GM19351 (cell line): ENCODE measurements at regions not wholly inside any gene's neighbourhood (a gene's known extent, or its start where the extent isn't known, plus 50 kb on each side); places are given as distances from the start of the nearest gene placed in this dataset.
"Not testable (repeated sequence)": the region's sequence is repeated elsewhere in the genome, so short reads cannot be mapped to it uniquely, and the experiment has no call there.

Experiments
- ATAC-seq: cut with Tn5 transposase; IDR thresholded peaks from one replicate; pipeline ENCODE4 v1.9.1; 2021; ENCODE audit warnings: mild to moderate bottlenecking, moderate library complexity; ENCODE audit not compliant: unreplicated experiment

DNA sequence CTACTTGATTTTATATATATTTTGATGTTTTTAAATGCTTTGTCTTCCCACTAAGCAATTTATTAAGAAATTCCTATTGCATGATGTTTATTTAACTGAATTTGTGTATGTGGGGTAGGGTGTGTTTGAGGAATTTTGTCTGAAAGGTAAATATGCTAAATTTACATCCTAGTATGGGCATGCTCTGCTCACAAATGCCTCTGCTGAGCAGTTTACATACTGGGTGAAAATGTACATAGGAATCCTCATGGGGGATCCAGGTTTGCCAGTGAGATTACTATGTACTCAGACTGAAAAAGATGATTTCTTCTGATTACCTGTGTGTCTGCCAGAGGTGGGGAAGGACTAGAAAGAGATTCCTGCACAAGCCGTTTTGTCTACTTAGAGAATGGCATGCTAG lies 126.6 kb downstream of the DISP1 start:
- ATAC-seq = no peak

- ATAC-seq = no peak
Measured at GRCh38 chr1:222946436-222946835, 131.6 kb downstream of the DISP1 start.

- ATAC-seq = no peak
Measured at GRCh38 chr1:222948079-222948478, 133.2 kb downstream of the DISP1 start.

- no peak for ATAC-seq
Measured at GRCh38 chr1:222950892-222951291, 136.1 kb downstream of the DISP1 start.

- ATAC-seq = no peak
Measured at GRCh38 chr1:222953585-222953984, 138.7 kb downstream of the DISP1 start.

DNA sequence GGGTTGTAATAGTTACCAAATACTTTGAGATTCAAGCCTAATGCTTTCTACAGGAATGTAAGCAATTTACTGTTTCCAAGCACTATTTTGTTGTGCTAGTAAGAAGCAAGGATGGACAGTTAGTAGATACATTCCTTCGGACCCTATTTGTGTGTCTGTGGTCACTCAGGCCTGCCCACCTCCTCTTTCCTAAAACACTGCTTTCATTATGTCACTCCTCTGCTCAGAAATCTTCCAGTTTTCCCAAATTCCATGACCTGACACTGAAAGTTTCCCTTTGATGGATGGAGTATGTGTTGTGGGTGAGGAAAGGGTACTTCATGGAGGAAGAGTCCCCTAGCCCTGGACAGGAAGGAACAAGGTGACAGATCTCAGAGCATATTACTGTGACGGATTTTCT lies 141.1 kb downstream of the DISP1 start:
- ATAC-seq = no peak

DNA sequence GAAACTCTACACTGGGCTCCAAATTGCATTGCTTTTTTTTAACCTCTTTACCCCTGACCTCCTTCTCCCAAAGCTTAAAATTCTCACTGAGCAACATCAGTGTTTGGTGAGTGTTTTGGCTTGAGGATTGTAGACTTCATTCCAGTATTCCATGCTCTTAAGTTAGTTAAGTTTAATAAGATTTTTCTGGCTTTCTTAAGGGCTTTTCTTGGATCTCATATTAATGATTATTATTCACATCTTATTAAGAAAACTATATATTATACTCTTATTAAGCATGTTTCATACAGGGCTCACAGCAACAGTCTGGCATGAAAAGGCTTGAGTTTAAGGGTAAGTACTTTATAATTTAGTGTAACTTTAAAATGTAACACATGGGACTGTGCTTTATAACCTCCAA lies 141.8 kb downstream of the DISP1 start:
- no peak for ATAC-seq

DNA sequence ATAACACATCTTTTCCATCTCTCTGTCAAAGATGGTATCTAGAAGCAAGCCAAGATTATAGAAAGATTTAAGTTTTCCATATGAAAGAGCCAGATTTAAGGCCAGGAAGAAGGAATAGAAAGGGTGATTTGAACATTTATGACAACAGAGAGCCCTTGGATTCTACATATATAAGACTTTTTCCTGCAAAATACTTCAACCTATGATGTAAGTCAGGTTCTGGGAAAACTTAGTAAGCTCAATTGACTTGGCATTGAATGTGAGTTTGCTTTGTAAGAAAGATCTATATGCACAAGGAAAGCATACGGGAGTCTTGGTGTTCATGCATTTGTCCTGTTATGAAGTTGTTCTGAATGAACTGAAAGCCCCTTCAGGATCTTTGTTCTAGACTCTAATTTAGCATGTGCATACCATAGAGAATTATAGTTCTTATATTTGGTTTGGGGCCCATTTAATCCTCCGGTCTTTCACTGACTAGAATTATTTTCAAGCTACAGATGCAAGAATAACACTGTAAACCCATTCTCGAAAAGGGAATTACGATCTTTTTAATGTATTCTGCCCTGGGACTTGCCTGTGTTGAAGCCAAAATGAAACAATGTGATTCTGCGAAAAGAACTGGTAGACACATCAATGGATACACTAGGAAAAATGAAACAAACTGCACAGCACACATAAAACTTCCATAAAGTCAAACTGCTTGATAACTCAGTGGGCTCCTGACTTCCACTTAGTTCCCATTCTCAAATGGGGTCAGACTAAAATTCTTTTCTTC lies 152.8 kb downstream of the DISP1 start:
- ATAC-seq = no peak

- ATAC-seq = no peak
Measured at GRCh38 chr1:222970040-222970439, 155.2 kb downstream of the DISP1 start.

DNA sequence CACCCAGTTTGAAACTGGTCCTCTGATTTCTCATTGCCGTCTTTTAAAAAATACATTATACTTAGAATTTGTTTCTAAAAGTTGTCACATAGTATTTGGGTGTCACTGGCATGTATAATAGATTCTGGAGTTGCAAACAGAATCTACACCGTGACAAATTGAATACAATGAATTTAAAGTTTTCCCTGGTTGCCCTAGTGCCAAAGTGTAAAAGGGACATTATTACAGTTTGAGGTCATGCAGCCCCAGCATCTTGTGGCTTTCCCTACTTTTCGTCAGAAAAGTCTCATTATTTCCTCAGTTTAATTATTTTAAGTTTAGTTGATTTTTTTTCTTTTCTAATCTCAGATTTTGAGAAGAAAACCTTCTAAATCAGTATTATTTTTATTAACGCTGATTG lies 155.9 kb downstream of the DISP1 start:
- no peak for ATAC-seq

- ATAC-seq = no peak
Measured at GRCh38 chr1:222971146-222971545, 156.3 kb downstream of the DISP1 start.

GRCh38 chr1:222973561-222973960 lies 158.7 kb downstream of the DISP1 start:
- no peak for ATAC-seq

DNA sequence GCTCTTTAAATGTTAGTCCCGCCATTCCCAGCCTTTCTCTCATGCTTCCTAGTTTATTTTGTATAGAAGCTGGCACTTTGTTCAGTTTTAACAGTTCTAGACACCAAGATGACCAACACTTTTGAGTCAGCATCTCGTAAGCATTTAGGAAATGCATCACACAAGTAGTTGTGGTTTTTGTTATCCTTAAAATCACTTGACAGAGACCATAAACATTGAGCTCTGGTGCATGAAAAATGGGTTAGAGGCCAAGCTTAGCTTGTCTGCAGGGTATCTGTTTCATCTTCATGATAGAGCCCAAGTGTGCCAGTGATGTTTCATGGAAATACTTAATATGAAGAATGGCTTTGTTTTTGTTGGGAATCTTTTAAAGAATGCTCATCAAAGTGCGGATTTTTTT lies 159.7 kb downstream of the DISP1 start:
- ATAC-seq = no peak

DNA sequence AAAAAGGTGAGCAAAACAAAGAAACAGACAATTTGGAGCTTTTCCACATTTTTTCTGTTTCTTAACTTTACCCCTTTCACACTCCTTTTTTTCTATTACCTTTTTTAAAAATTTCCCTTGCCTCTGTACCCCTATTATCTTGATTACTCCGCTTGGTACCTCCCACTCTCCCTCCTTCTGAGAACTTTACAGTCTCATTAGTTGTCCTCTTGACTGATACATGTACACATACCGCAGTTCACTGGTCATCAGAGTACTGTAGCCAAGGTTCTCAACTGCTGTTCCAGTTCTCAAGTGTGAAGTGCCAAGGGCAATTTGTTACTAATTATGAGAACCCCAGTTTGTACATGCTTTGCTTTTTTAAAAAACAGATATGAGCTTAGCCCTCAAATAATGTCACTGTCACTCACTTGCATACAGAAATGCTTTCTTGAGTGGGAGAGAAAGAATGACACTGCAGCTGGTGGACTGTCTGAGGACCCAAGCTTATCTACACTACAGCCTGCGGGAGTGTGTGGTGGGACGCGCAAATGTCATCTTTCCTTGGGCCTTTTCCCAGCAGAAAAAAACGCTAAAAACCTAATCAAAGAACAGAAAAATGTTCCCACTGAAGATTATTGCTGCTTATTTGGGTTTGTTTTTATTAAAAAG lies 160.8 kb downstream of the DISP1 start:
- ATAC-seq = no peak

DNA sequence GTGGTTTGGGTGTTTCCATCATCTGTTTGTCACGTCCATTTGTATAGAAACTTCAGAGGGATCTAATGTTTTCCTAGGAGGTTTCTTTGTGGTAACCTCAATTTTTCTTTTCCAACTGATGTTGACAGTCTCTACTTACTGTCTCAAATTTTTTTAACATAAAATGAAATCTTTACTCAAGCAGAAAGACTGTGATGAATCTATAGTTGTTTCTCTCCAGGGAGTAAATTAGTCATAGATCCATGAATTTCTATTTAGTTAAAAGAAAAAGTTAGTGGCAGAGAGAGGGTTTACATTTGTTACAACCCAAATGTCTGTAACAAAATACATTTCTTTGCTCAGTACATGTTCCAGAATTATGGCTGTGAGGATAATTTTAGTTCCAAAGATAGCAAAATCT lies 161.6 kb downstream of the DISP1 start:
- ATAC-seq = no peak

DNA sequence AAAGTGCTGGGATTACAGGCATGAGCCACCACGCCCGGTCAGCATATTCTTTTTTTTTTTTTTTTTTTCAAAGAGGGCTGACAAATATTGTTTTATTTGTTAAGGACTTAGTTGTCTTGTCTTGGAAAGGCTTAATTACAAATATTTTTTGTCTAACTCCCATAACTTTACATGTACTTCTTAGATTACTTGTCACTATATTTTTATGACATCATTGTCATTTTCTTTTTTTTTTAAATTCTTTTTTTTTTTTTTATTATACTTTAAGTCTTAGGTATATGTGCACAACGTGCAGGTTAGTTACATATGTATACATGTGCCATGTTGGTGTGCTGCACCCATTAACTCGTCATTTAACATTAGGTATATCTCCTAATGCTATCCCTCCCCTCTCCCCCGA lies 162.5 kb downstream of the DISP1 start:
- ATAC-seq = not testable (repeated sequence)

DNA sequence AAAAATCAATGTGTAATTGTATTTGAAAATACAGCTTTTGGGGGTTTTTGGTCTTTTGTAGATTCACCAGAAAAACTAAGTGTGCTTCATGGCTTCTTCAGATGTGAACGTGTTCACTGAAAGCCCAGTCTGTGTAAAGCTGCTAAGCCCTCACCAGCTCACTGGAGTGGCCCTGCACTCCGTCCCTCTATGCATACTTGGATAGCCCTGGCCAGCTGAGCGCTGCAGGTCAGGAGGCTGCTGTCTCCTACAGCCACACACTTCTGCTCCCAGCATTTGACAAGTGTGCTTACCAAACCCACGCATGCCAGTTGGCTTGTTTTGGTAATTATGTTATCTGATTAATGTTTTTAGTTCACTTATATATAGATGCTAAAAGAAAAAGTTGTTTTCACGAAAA lies 163.5 kb downstream of the TLR5 start:
- no peak for ATAC-seq

- ATAC-seq = no peak
Measured at GRCh38 chr1:222987674-222988076, 155.4 kb downstream of the TLR5 start.

DNA sequence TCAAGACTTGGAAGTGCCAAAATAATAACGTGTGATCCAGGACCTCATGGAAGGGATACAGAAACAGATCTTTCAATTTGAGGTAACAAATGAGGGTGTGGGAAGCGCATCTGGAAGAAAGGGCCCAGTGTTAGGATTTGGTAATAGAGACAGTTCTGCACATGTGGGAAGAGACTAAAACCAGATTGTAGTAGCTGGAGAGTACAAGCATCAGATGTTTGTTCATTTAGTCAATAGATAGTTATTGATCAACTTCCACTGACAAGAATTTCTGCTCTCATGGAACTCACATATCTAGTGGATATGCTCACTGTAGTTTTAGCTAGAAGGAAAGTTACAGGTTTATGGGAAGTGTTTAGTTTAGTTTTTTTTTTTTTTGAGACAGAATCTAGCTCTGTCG lies 153.6 kb downstream of the TLR5 start:
- no peak for ATAC-seq

GRCh38 chr1:222991177-222991576 lies 151.9 kb downstream of the TLR5 start:
- ATAC-seq = no peak

DNA sequence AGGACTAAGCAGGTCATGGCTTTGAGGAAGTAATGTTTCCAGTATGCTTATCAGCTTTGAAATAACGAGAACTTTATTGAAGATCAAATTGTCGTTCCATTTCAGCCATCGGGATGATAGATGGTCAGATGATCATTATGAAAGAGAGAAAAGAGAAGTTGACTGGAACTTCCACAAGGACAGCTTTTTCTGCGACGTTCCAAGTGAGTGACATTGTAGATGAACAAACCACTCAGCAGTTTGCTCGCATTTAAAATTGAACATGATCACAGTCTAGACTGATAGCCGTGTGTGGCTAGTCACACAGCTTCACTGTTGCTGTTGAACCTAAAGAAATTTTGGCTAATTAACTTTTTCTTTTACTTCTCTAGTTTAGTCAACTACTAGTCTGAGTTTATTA lies 151.1 kb downstream of the TLR5 start:
- no peak for ATAC-seq

DNA sequence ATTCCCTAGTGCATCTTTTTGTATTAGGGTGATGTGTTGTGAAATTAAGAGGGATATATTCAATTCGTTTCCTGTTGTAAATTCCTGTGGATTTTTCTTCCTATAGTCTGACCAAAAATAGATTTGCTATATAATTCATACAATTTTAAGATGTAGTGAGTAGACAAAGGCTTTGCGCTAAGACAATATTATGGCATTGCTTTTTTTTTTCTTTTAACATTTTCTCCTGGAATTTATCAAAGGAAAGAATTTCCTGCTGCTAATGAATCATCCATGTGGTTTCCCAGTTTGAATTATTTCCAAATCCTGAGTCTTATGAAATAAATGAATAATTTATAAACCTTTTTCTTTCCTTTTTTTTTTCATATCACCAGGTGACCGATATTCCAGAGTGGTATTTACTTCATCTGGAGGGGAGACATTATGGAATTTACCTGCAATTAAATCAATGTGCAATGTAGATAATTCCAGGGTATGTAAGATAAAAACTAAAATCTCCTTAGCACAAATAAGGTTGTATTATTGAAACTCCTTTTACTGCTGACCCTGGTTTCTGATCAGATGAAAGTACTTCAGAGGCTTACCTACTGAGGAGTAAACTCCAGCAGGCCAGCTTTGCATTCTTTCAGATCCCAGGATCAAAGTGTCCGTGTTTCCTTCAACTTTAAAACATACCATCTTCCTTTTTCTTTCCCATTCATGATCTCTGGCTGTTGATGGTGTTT lies 148.4 kb downstream of the TLR5 start:
- no peak for ATAC-seq
